Keratinocyte (primary cell): ENCODE measurements at regions not wholly inside any gene's neighbourhood (a gene's known extent, or its start where the extent isn't known, plus 50 kb on each side); places are given as distances from the start of the nearest gene placed in this dataset.

Experiments
- EZH2 ChIP-seq: IDR thresholded peaks from one replicate; pipeline ENCODE4 v1.6.1; 2012; ENCODE audit warnings: inconsistent platforms, mild to moderate bottlenecking, low read length, moderate library complexity
- TF ChIP-seq, protein P1 (sequence below), 3 experiments: IDR thresholded peaks in 1 of 3; conservative IDR thresholded peaks in 1 of 3; optimal IDR thresholded peaks in 1 of 3; 2 replicates in 2 of 3; 3 replicates in 1 of 3; pipeline versions ENCODE3 to v1.5.1; 2011; ENCODE audit warnings: low read length in 3 of 3, mild to moderate bottlenecking in 3 of 3, moderate library complexity in 2 of 3, control low read depth in 1 of 3, inconsistent platforms in 1 of 3; ENCODE audit not compliant: insufficient read depth in 2 of 3; ENCODE audit errors: extremely low read depth in 1 of 3

DNA sequence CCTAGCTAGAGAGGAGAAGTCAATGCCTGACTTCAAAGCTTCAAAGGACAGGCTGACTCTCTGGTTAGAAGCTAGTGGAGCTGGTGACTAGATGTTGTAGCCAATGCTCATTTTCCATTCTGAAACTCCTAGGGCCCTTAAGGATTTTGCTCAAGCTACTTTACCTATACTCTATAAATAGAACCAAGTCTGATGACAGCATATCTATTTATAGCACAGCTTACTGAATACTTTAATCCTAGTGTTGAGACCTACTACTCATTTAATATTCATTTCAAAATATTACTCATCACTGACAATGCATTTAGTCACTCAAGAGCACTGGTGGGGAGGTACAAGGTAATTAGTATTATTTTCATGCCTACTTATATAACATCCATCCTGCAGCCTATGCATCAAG lies 137.2 kb upstream of the PELI2 start:
- TF ChIP-seq EZH2, result no peak
- TF ChIP-seq, protein P1, sequence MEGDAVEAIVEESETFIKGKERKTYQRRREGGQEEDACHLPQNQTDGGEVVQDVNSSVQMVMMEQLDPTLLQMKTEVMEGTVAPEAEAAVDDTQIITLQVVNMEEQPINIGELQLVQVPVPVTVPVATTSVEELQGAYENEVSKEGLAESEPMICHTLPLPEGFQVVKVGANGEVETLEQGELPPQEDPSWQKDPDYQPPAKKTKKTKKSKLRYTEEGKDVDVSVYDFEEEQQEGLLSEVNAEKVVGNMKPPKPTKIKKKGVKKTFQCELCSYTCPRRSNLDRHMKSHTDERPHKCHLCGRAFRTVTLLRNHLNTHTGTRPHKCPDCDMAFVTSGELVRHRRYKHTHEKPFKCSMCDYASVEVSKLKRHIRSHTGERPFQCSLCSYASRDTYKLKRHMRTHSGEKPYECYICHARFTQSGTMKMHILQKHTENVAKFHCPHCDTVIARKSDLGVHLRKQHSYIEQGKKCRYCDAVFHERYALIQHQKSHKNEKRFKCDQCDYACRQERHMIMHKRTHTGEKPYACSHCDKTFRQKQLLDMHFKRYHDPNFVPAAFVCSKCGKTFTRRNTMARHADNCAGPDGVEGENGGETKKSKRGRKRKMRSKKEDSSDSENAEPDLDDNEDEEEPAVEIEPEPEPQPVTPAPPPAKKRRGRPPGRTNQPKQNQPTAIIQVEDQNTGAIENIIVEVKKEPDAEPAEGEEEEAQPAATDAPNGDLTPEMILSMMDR (optimal IDR thresholded peaks at IDR 0.05 in 1 of 3, IDR thresholded peaks at IDR 0.05 in 1 of 3, conservative IDR thresholded peaks at IDR 0.05 in 1 of 3; ENCODE audit: extremely low read depth in 1 of 3, insufficient read depth in 2 of 3, low read length in 3 of 3), result no peak
